ENCODE measurements at regions not wholly inside any gene's neighbourhood (a gene's known extent, or its start where the extent isn't known, plus 50 kb on each side); places are given as distances from the start of the nearest gene placed in this dataset.
"Not testable (repeated sequence)": the region's sequence is repeated elsewhere in the genome, so short reads cannot be mapped to it uniquely, and the experiment has no call there.

DNA sequence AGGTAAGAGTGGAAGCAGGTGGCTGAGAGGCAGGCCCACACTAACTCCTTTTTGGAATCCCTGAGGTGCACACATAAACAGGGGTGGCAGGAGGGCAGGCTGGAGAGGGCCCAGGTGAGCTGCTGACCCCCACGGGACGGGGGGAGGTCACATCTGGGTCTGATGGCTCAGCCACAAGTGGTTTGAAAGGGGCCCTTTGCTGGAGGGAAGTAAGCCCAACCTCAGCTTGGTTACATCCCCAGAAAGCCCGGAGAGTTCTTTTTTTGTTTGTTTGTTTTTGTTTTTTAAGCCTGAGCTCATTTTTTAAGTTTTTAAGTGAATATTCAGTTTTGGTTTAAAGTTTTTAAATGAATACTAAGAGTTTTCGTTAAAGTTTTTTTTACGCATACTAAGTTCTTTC is 72.8 kb upstream of the CUX1 start:
- DNase-seq, result no peak

DNA sequence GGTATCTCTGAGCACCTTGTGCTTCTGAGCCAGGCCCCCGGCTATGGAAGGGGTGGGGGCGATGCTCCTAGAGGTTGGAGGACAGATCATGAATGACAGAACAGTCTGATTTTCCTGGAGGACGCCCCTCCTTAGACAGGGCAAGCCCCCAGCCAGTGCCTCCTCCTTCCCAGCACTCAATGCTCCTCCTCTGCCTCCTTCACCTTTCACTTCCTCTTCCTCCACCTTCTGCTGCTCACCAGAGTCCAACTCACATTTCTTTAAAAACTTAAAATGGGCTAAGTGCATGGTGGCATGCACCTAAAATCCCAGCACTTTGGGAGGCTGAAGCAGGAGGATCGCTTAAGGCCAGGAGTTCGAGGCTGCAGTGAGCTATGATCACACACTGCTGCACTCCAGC is 71.1 kb upstream of the CUX1 start:
- no peak for DNase-seq

DNA sequence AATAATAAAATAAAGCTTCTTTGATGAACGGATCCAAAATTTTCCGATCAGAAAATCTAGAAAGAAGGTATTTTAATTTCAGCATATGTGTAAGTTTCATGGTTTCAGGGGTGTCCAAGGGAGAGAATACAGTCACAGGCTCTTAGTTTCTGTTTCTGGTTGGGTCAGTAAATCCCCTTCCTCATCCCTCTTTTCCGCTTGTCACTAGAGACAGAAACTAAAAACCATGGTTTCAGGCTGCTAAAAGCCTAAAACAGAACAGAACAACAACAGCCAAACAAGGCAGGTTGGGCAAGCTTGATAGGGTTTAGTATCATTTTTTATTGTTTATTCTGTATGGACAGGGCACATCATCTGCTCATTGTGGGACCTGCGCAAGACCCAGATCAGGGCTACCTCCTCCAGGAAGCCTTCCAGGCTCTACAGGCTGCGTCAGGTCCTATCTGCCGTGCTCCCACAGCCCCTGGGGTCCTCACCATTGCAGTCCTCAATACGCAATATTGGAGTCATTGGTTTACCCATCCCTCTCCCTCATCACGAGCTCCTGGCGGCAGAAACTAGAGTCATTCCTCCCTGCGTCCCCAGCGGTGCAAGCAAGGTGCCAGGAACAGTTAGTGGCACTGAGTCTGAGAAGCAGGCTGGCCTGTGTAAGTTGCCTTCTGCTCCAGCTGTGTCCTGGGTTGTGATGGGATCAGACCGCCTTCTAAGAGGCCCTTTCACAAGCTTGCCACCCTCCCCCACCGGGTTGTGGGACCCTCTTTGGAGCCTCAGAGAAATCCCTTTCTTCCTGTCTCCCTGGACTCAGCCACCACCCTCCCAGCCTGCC is 70.2 kb upstream of the CUX1 start:
- DNase-seq, result no peak

DNA sequence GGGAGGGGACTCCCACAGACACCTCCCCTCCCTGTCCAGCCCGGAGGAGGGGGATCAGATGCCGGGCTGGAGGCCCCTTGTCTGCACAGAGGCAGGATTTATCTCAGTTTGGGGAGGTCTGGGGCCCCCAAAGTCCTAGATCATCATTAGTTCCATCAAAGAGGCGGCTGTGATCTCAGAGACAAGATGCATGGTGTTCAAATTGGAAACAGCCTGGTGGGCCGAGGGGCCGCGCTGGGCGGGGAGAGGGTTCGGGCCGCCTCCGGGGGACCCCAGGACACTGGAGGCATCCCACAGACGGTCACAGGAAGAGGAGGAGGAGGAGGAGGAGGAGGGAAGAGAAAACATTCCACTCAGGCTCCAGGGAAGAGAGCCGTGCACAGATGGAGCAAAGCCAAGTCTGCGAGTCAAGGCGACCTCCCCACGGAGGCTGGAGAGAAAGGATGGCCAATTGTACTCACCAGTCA is 69.5 kb upstream of the CUX1 start:
- no peak for DNase-seq

DNA sequence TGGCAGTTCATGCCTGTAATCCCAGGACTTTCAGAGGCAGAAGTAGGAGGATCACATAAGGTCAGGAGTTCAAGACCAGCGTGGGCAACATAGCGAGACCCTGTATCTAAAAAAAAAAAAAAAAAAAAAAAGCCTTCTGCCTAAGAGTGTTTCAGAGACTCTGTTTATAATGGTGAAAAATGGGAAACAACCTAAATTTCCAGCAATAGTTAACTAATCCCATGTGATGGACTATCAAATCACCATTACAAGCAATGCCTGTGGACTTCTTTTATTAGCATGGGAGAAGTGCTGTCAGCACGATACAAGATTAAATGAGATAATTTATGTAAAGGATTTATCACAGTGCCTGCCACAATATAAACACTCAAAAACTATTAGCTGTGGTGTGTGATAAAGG is 67.5 kb upstream of the CUX1 start:
- DNase-seq, result peak in 1 of 2 donors; percentile 54

DNA sequence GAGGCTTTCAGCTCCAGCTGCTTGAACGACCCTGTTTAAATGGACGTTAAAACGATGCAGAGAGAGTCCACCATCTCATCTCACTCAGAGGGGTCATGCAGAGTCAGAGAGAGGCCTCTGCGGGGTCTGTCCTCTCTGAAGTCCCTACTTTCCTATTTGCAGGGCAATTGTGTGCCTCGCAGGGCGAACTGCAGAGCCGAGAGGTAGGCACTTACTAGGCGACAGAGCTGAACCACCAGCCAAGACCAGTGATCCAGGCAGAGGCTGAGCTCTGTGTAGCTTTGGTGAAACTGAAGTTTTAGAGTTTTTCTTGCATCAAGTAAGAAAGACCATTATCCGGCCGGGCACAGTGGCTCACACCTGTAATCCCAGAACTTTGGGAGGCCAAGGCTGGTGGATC is 64.1 kb upstream of the CUX1 start:
- no peak for DNase-seq

DNA sequence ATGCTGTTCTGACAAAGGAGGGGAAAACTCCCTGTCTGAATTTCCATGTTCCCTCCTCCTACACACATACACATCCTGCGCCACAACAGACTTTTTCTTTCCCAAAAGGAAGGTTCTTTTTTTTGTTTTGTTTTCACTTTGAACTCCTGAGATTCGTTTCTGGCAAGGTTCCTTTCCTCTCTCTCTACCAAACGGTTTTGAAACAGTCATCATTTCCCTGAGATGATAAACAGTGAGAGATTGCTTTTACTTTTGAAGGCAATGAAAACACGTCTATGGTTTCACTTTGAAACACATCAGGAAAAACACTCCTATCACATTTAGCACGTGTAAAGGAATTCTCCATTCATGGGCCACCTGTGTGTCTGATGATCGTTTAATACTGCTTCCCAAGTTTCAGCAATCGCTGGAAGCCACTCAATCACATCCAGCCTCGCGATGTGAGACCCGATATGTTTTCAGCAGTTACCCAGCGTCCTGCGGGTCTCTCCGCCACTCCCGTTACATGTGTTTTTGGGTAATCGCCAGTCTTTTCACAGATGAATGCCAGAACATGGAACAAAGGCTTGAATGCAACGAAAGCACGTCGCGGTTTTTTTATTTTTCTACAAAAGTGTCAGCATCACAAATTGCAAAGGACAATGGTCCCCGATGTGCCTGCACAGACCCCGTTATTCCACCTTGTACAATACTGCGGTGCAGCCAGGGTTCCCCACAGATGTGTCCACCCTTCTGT is 62.8 kb upstream of the CUX1 start:
- peak; percentile 59 to 75 for DNase-seq

DNA sequence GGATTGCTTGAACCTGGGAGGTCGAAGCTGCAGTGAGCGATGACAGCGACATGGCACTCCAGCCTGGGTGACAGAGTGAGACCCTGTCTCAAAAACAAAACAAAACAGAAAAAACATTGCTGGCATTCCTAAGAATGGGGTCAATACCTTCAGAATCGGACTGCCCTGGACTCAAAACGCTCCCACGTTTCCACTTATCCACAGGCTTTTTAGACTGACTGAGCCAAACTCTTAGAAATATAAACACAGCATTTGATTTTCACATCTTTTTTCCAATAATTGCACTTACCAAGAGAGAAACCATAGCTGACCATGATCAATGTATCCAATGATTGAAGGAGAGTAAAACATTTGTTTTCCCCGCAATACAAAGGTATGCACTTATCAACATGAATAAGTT is 59.5 kb upstream of the CUX1 start:
- no peak for DNase-seq

DNA sequence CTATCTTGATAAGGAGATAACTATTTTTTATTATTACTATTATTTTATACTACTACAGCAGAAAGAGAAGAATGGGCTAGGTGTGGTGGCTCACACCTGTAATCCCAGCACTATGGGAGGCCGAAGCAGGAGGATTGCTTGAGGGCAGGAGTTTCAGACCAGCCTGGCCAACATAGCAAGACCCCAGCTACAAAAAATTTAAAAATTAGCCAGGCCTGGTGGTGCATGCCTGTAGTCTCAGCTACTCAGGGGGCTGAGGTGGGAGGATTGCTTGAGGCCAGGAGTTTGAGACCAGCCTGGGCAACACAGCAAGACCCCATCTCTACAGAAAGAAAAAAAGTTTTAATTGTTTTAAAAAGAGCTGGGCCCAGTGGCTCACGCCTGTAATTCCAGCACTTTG is 58.9 kb upstream of the CUX1 start:
- not testable (repeated sequence) for DNase-seq

DNA sequence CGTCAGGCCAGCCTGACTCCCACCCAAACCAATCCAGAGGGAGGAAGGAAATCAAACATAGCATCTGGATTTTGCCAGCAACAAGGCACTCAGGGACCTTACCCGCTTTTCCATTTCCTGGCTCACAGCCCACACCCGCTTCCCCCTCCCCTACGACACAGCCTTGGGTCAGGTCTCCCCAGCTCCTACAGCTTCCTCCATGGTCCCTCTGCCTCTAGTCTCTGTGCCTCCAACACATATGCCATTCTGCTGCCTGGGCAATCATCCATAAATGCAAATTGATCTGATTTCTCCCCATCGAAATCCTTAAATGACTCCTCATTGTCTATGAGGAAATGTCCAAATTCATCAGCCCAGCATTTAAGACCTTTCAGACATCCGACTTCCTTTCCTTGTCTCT is 53.2 kb upstream of the CUX1 start:
- DNase-seq, result no peak

DNA sequence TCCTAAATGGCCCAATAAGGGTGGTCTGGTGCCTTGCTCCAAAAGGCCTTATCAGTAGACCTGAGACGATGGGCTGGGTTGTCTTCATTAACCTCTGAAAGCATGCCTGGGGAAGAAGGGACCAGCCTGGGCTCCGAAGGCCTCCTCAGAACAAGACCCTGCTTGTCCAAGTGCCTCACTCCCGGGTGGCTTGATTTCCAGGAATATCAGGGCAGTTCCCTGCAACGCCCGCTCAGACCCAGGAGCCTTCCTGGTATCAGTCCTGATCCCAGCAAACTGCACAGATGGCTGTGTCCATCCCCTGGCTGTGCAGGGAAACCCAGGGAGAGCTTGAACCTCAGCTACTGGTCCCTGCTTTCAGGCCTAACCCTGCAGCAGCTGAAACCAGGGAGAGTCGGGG is 49.9 kb upstream of the CUX1 start:
- DNase-seq, result no peak
